K562 (cell line): ENCODE measurements at regions not wholly inside any gene's neighbourhood (a gene's known extent, or its start where the extent isn't known, plus 50 kb on each side); places are given as distances from the start of the nearest gene placed in this dataset.

ENCODE experiments used
- HNRNPH1 ChIP-seq: fragments of 200-400 bp; formaldehyde crosslinking; optimal IDR thresholded peaks from 2 replicates; pipeline ENCODE3; 2017; ENCODE audit warnings: low read depth, mild to moderate bottlenecking, low read length, moderate library complexity
- RCOR1 ChIP-seq, 2 experiments: IDR thresholded peaks; 2 replicates each; pipeline ENCODE4 v1.6.1; 2012; ENCODE audit warnings: low read depth in 2 of 2, low read length in 2 of 2, borderline replicate concordance in 1 of 2, improper control_type of control experiment in 1 of 2
- TF ChIP-seq, protein P1 (sequence below): sonication (generic); formaldehyde crosslinking; IDR thresholded peaks from 2 replicates; pipeline ENCODE4 v1.8.0; 2023; ENCODE audit warnings: mild to moderate bottlenecking, missing genetic modification reagents

DNA sequence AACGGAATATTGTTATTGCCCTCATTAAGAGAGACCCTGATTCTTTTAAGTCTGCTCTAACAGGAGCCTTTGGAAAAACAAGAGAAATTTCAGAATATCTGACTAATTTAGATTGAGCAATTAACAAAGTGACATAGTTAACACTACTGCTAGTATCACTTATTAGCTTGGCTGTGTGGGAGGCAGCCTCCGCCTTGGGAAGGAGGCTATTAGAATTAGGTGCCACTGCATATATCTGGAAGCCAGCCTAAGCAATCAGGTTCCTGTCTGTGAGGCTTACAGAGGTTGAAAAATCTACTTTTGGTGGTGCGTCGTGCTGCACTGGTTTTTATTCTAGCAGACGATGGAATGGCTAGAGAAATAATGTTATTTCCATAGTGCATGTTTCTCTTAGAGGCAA is 227.2 kb downstream of the OLFM4 start:
- TF ChIP-seq RCOR1 (IDR thresholded peaks at IDR 0.05; ENCODE audit: borderline replicate concordance in 1 of 2, low read depth in 2 of 2, low read length in 2 of 2), result no peak
- TF ChIP-seq, protein P1, sequence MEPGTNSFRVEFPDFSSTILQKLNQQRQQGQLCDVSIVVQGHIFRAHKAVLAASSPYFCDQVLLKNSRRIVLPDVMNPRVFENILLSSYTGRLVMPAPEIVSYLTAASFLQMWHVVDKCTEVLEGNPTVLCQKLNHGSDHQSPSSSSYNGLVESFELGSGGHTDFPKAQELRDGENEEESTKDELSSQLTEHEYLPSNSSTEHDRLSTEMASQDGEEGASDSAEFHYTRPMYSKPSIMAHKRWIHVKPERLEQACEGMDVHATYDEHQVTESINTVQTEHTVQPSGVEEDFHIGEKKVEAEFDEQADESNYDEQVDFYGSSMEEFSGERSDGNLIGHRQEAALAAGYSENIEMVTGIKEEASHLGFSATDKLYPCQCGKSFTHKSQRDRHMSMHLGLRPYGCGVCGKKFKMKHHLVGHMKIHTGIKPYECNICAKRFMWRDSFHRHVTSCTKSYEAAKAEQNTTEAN (CRISPR knock-in tag), result no peak
- TF ChIP-seq HNRNPH1, result no peak
